ENCODE measurements at regions not wholly inside any gene's neighbourhood (a gene's known extent, or its start where the extent isn't known, plus 50 kb on each side); places are given as distances from the start of the nearest gene placed in this dataset.
"Not testable (repeated sequence)": the region's sequence is repeated elsewhere in the genome, so short reads cannot be mapped to it uniquely, and the experiment has no call there.

- in situ Hi-C loops (cut with MboI; ENCODE audit: low sequenced_read_pairs), result no loop called here
These were observed 777.6 kb downstream of the TBC1D22A start for GRCh38 chr22:47540011-47540410.

GRCh38 chr22:47539374-47539773 is 776.9 kb downstream of the TBC1D22A start:
- in situ Hi-C loops (cut with MboI; ENCODE audit: low sequenced_read_pairs), result no loop called here

- in situ Hi-C loops (cut with MboI; ENCODE audit: low sequenced_read_pairs), result no loop called here
These were observed 773.2 kb downstream of the TBC1D22A start for GRCh38 chr22:47535681-47536080.

GRCh38 chr22:47534804-47535410 is 772.5 kb downstream of the TBC1D22A start:
- in situ Hi-C loops (cut with MboI; ENCODE audit: low sequenced_read_pairs), result no loop called here

- in situ Hi-C loops (cut with MboI; ENCODE audit: low sequenced_read_pairs), result no loop called here
These were observed 771.7 kb downstream of the TBC1D22A start for GRCh38 chr22:47533961-47534803.

- in situ Hi-C loops (cut with MboI; ENCODE audit: low sequenced_read_pairs), result no loop called here
These were observed 754.6 kb downstream of the TBC1D22A start for GRCh38 chr22:47517062-47517461.

GRCh38 chr22:47515384-47516125 is 753.1 kb downstream of the TBC1D22A start:
- in situ Hi-C loops (cut with MboI; ENCODE audit: low sequenced_read_pairs), result no loop called here

GRCh38 chr22:47512617-47513016 is 750.2 kb downstream of the TBC1D22A start:
- in situ Hi-C loops (cut with MboI; ENCODE audit: low sequenced_read_pairs), result no loop called here

- in situ Hi-C loops (cut with MboI; ENCODE audit: low sequenced_read_pairs), result no loop called here
These were observed 742.5 kb downstream of the TBC1D22A start for GRCh38 chr22:47504962-47505361.

- in situ Hi-C loops (cut with MboI; ENCODE audit: low sequenced_read_pairs), result no loop called here
These were observed 736.6 kb downstream of the TBC1D22A start for GRCh38 chr22:47498969-47499495.

GRCh38 chr22:47497666-47498065 is 735.2 kb downstream of the TBC1D22A start:
- in situ Hi-C loops (cut with MboI; ENCODE audit: low sequenced_read_pairs), result no loop called here

GRCh38 chr22:47495110-47495509 is 732.7 kb downstream of the TBC1D22A start:
- in situ Hi-C loops (cut with MboI; ENCODE audit: low sequenced_read_pairs), result no loop called here

GRCh38 chr22:47488131-47488530 is 725.7 kb downstream of the TBC1D22A start:
- in situ Hi-C loops (cut with MboI; ENCODE audit: low sequenced_read_pairs), result not testable (repeated sequence)

- in situ Hi-C loops (cut with MboI; ENCODE audit: low sequenced_read_pairs), result no loop called here
These were observed 724.3 kb downstream of the TBC1D22A start for GRCh38 chr22:47486569-47487312.

GRCh38 chr22:47484960-47485569 is 722.6 kb downstream of the TBC1D22A start:
- in situ Hi-C loops (cut with MboI; ENCODE audit: low sequenced_read_pairs), result no loop called here

GRCh38 chr22:47476231-47476630 is 713.8 kb downstream of the TBC1D22A start:
- in situ Hi-C loops (cut with MboI; ENCODE audit: low sequenced_read_pairs), result no loop called here

- in situ Hi-C loops (cut with MboI; ENCODE audit: low sequenced_read_pairs), result no loop called here
These were observed 712.4 kb downstream of the TBC1D22A start for GRCh38 chr22:47474895-47475294.

GRCh38 chr22:47474464-47474863 is 712.0 kb downstream of the TBC1D22A start:
- in situ Hi-C loops (cut with MboI; ENCODE audit: low sequenced_read_pairs), result no loop called here

- in situ Hi-C loops (cut with MboI; ENCODE audit: low sequenced_read_pairs), result no loop called here
These were observed 710.2 kb downstream of the TBC1D22A start for GRCh38 chr22:47472636-47473035.

- in situ Hi-C loops (cut with MboI; ENCODE audit: low sequenced_read_pairs), result no loop called here
These were observed 709.0 kb downstream of the TBC1D22A start for GRCh38 chr22:47471406-47471805.
